GM12891 (cell line): ENCODE measurements at regions not wholly inside any gene's neighbourhood (a gene's known extent, or its start where the extent isn't known, plus 50 kb on each side); places are given as distances from the start of the nearest gene placed in this dataset.

Source experiments
- PAX5 ChIP-seq: IDR thresholded peaks from 2 replicates; pipeline ENCODE4 v1.6.1; 2011; ENCODE audit warnings: low read length, moderate library complexity, mild to moderate bottlenecking; ENCODE audit not compliant: insufficient read depth, severe bottlenecking
- POLR2A ChIP-seq: IDR thresholded peaks from 2 replicates; pipeline ENCODE4 v1.6.1; 2011; ENCODE audit warnings: low read depth, low read length, control low read depth
- POLR2AphosphoS5 ChIP-seq: IDR thresholded peaks from 2 replicates; pipeline ENCODE4 v1.6.1; 2011; ENCODE audit warnings: low read depth, low read length, control low read depth
- SPI1 ChIP-seq: IDR thresholded peaks from 2 replicates; pipeline ENCODE4 v1.6.1; 2011; ENCODE audit warnings: low read depth, low read length, control low read depth
- TAF1 ChIP-seq: IDR thresholded peaks from 2 replicates; pipeline ENCODE4 v1.6.1; 2011; ENCODE audit warnings: low read depth, low read length, control low read depth

- no peak for TF ChIP-seq POLR2A
- no peak for TF ChIP-seq POLR2AphosphoS5
- TF ChIP-seq TAF1 = no peak
- no peak for TF ChIP-seq SPI1
- TF ChIP-seq PAX5 = no peak
Observed at GRCh38 chr5:121667292-121667691, 184.4 kb upstream of the FTMT start.
